ENCODE measurements at regions not wholly inside any gene's neighbourhood (a gene's known extent, or its start where the extent isn't known, plus 50 kb on each side); places are given as distances from the start of the nearest gene placed in this dataset.

DNA sequence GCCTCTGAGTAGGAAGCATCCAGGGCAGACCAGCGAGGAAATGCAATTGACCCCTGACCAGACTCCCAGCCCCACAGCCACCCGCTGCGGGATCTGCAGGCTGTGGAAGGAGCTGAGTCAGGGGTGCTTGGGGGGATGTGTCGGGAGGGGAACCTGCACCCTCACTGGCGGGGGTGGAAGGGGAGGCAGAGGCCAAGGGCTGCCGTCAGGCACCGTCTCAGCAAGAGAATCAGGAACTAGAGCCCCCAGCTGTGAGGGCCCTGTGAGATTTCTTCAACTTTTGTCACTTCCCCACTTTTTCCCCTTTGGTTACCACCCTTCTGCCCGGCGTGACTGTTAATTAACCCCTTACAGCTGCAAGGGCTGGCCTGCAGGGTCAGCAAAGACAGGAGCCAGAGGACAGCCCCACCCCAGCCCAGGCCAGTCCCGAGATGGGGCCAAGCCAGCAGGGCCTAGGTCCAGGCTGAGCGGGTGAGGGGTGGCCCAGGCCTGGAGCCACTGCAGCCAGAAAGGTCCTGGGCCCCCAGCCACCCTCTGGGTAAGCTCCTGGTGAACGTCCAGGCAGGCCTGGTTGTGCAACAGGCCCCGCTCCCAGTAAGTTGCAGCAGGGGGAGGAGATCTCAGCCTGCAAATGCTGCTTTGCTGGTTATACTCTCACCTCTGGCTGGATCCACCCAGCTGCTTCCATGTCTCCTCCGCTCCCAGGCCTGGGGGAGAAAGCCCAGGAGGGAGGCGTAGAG, 147.0 kb upstream of the ID2 start (continued):
- TF ChIP-seq, protein P1, sequence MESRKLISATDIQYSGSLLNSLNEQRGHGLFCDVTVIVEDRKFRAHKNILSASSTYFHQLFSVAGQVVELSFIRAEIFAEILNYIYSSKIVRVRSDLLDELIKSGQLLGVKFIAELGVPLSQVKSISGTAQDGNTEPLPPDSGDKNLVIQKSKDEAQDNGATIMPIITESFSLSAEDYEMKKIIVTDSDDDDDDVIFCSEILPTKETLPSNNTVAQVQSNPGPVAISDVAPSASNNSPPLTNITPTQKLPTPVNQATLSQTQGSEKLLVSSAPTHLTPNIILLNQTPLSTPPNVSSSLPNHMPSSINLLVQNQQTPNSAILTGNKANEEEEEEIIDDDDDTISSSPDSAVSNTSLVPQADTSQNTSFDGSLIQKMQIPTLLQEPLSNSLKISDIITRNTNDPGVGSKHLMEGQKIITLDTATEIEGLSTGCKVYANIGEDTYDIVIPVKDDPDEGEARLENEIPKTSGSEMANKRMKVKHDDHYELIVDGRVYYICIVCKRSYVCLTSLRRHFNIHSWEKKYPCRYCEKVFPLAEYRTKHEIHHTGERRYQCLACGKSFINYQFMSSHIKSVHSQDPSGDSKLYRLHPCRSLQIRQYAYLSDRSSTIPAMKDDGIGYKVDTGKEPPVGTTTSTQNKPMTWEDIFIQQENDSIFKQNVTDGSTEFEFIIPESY (IDR thresholded peaks at IDR 0.05; ENCODE audit: extremely low read depth, insufficient replicate concordance, low read length), result no peak
- TF ChIP-seq EZH2 (IDR thresholded peaks at IDR 0.05), result no peak

DNA sequence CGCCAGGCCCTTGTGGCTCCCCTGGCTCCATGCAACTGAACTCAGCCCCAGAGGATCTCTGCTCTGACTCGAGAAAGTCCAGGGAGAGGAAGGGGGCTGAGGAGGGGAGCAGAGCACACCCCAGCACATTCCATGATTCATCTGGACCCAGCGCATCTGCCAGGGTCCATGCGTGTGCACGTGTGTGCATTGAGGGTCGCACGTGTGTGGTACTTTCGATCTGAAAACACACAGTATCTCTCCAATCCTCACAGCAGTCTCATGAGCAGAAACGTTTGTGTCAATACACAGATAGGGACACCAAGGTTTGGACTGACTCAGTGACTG, 146.4 kb upstream of the ID2 start:
- POLR2A ChIA-PET, result no interaction called here
- H3K9ac ChIP-seq (ENCODE audit: low read length), result no peak overlapping the region
- H3K79me2 ChIP-seq (ENCODE audit: insufficient read depth, low read length), result no peaks in the 10 kb centered on the region

More for the DNA sequence above, 146.4 kb upstream of the ID2 start:
- Histone ChIP-seq H3K4me3 (replicated peaks in 1 of 2; ENCODE audit: low read depth in 1 of 2, low read length in 2 of 2) (no peak overlapping the region), H2AFZ (ENCODE audit: low read depth, low read length, poor library complexity, severe bottlenecking) (no peak overlapping the region), H3K9me3 (ENCODE audit: control insufficient read depth in 1 of 2, insufficient read depth in 1 of 2, low read depth in 1 of 2, low read length in 2 of 2) (peaks cover 3 to 11% of the 10 kb centered on the region in 2 experiments; a peak in 2 of 4 replicates), H3K4me1 (ENCODE audit: control insufficient read depth in 1 of 2, insufficient read depth in 2 of 2, low read length in 2 of 2) (no peaks in the 10 kb centered on the region), H3K36me3 (ENCODE audit: control insufficient read depth in 1 of 2, insufficient read depth in 2 of 2, low read length in 2 of 2) (no peaks in the 10 kb centered on the region), H3K27ac (ENCODE audit: low read depth, low read length) (no peak overlapping the region), H3K9me2 (ENCODE audit: insufficient read depth) (no peaks in the 10 kb centered on the region), H3K27me3 (ENCODE audit: insufficient read depth, low read length) (no peaks in the 10 kb centered on the region), H3K4me2 (ENCODE audit: low read length) (no peak overlapping the region), H4K20me1 (ENCODE audit: insufficient read depth) (no peaks in the 10 kb centered on the region)
- ChIA-PET RAD21 (ENCODE audit: low non-redundant PET in 1 of 2, low total read pairs in 2 of 2, uncharacterized antibody in 2 of 2, unreplicated experiment in 2 of 2) (no interaction called here), CTCF (no interaction called here)
- BruUV-seq (replicated peaks), result no TSS peak
- intact Hi-C loops (cut with micrococcal nuclease), result no loop called here
- TF ChIP-seq EZH2 (IDR thresholded peaks at IDR 0.05) (no peak), CBX3 (IDR thresholded peaks at IDR 0.05; ENCODE audit: low read depth) (no peak), ZNF274 (IDR thresholded peaks at IDR 0.05; ENCODE audit: low read depth, low read length) (no peak), YY1 (IDR thresholded peaks at IDR 0.05; ENCODE audit: extremely low read depth, insufficient replicate concordance, low read depth, low read length) (no peak), JUND (IDR thresholded peaks at IDR 0.05) (no peak), SP1 (IDR thresholded peaks at IDR 0.05; ENCODE audit: low read depth) (no peak), EGR1 (IDR thresholded peaks at IDR 0.05; ENCODE audit: low read depth) (no peak), RAD21 (IDR thresholded peaks at IDR 0.05; ENCODE audit: low read depth) (no peak), CEBPB (IDR thresholded peaks at IDR 0.05; ENCODE audit: low read depth) (no peak), SIN3A (IDR thresholded peaks at IDR 0.05; ENCODE audit: low read depth) (no peak), EZH2phosphoT487 (IDR thresholded peaks at IDR 0.05; ENCODE audit: borderline replicate concordance) (no peak), SRF (IDR thresholded peaks at IDR 0.05; ENCODE audit: low read depth) (no peak), ELF1 (IDR thresholded peaks at IDR 0.05; ENCODE audit: borderline replicate concordance, low read depth) (no peak)
- TF ChIP-seq, protein P1 (IDR thresholded peaks at IDR 0.05; ENCODE audit: extremely low read depth, insufficient replicate concordance, low read length), result no peak
- TF ChIP-seq, protein P2, sequence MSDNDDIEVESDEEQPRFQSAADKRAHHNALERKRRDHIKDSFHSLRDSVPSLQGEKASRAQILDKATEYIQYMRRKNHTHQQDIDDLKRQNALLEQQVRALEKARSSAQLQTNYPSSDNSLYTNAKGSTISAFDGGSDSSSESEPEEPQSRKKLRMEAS (IDR thresholded peaks at IDR 0.05), result no peak
- TF ChIP-seq, protein P3, sequence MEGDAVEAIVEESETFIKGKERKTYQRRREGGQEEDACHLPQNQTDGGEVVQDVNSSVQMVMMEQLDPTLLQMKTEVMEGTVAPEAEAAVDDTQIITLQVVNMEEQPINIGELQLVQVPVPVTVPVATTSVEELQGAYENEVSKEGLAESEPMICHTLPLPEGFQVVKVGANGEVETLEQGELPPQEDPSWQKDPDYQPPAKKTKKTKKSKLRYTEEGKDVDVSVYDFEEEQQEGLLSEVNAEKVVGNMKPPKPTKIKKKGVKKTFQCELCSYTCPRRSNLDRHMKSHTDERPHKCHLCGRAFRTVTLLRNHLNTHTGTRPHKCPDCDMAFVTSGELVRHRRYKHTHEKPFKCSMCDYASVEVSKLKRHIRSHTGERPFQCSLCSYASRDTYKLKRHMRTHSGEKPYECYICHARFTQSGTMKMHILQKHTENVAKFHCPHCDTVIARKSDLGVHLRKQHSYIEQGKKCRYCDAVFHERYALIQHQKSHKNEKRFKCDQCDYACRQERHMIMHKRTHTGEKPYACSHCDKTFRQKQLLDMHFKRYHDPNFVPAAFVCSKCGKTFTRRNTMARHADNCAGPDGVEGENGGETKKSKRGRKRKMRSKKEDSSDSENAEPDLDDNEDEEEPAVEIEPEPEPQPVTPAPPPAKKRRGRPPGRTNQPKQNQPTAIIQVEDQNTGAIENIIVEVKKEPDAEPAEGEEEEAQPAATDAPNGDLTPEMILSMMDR (IDR thresholded peaks at IDR 0.05 in 2 of 3, conservative IDR thresholded peaks at IDR 0.05 in 1 of 3; ENCODE audit: borderline replicate concordance in 1 of 3, insufficient read depth in 1 of 3, low read depth in 2 of 3, low read length in 2 of 3), result no peak
- TF ChIP-seq, protein P4, sequence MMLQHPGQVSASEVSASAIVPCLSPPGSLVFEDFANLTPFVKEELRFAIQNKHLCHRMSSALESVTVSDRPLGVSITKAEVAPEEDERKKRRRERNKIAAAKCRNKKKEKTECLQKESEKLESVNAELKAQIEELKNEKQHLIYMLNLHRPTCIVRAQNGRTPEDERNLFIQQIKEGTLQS (IDR thresholded peaks at IDR 0.05), result no peak
- DNase-seq (ENCODE audit: low read depth, low spot score) (no peak), ATAC-seq (no peak)
